Parathyroid adenoma (tissue), 2 donors: ENCODE measurements at regions not wholly inside any gene's neighbourhood (a gene's known extent, or its start where the extent isn't known, plus 50 kb on each side); places are given as distances from the start of the nearest gene placed in this dataset.

ENCODE experiments used
- H2AFZ ChIP-seq: fragments of 300-600 bp; sonication (generic); one replicate; pipeline ENCODE4 v1.7.0; 2017; ENCODE audit warnings: antibody characterized with exemption, mild to moderate bottlenecking
- H3K27ac ChIP-seq: fragments of 300-600 bp; sonication (generic); one replicate; pipeline ENCODE4 v1.7.0; 2017
- H3K27me3 ChIP-seq: fragments of 300-600 bp; sonication (generic); one replicate; pipeline ENCODE4 v1.7.0; 2017; ENCODE audit warnings: low read length; ENCODE audit not compliant: control insufficient read depth, insufficient read depth
- H3K36me3 ChIP-seq: fragments of 300-600 bp; sonication (generic); one replicate; pipeline ENCODE4 v1.7.0; 2017; ENCODE audit warnings: low read length; ENCODE audit not compliant: control insufficient read depth, insufficient read depth
- H3K4me1 ChIP-seq: fragments of 300-600 bp; sonication (generic); one replicate; pipeline ENCODE4 v1.7.0; 2017; ENCODE audit warnings: control low read depth
- H3K4me2 ChIP-seq: fragments of 300-600 bp; sonication (generic); one replicate; pipeline ENCODE4 v1.7.0; 2017; ENCODE audit warnings: low read length
- H3K4me3 ChIP-seq: fragments of 300-600 bp; sonication (generic); one replicate; pipeline ENCODE4 v1.7.0; 2017; ENCODE audit warnings: low read depth, low read length
- H3K79me2 ChIP-seq: fragments of 300-600 bp; sonication (generic); one replicate; pipeline ENCODE4 v1.7.0; 2017; ENCODE audit warnings: control low read depth
- H3K9ac ChIP-seq: fragments of 300-600 bp; sonication (generic); one replicate; pipeline ENCODE4 v1.7.0; 2017; ENCODE audit warnings: mild to moderate bottlenecking
- H3K9me3 ChIP-seq: fragments of 300-600 bp; sonication (generic); one replicate; pipeline ENCODE4 v1.7.0; 2017; ENCODE audit warnings: low read length; ENCODE audit not compliant: control insufficient read depth
- TF ChIP-seq, protein P1 (sequence below): fragments of 300-600 bp; sonication (generic); IDR thresholded peaks from one replicate; pipeline ENCODE4 v1.7.0; 2017; ENCODE audit warnings: antibody characterized with exemption, mild to moderate bottlenecking
- donor health status: primary hyperparathyroidism.

DNA sequence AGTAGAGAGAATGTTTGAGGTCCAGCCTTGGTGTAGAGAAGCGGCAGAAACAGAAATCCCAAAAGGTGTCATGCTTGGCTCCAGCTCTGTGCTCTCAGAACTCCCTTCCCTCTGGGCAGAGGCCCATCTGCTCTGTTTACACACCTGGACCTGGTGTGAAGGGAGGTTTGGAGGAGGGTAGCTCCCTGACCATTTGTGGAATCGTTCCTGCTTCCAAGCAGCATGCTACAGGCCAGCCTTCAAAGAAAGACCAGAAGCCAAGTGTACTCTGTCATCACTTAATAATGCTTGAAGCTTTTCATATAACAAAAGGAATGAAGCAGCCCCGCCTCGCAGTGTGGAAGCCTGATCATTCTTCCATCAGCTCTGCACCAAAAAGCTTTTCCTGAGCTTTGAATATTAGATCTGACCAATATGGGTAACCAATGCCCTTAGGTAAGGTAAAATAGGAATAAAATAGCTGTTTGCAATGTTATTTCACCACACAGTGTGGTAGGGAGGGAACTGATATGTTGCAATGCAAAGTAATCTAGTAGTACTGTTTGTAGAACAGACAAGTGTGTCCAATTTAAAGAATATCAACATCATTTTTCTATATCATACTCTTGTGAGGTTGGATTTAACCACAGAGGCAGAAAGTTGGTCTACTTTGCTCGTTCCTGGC, 63.3 kb downstream of the ZIC5 start:
- Histone ChIP-seq H3K27me3 (no peaks in the 10 kb centered on the region), H3K36me3 (no peaks in the 10 kb centered on the region), H3K4me2 (no peak overlapping the region), H3K27ac (no peak overlapping the region), H2AFZ (no peak overlapping the region), H3K9me3 (no peaks in the 10 kb centered on the region), H3K4me3 (no peak overlapping the region), H3K4me1 (no peaks in the 10 kb centered on the region), H3K9ac (no peak overlapping the region), H3K79me2 (no peaks in the 10 kb centered on the region)
- TF ChIP-seq, protein P1, sequence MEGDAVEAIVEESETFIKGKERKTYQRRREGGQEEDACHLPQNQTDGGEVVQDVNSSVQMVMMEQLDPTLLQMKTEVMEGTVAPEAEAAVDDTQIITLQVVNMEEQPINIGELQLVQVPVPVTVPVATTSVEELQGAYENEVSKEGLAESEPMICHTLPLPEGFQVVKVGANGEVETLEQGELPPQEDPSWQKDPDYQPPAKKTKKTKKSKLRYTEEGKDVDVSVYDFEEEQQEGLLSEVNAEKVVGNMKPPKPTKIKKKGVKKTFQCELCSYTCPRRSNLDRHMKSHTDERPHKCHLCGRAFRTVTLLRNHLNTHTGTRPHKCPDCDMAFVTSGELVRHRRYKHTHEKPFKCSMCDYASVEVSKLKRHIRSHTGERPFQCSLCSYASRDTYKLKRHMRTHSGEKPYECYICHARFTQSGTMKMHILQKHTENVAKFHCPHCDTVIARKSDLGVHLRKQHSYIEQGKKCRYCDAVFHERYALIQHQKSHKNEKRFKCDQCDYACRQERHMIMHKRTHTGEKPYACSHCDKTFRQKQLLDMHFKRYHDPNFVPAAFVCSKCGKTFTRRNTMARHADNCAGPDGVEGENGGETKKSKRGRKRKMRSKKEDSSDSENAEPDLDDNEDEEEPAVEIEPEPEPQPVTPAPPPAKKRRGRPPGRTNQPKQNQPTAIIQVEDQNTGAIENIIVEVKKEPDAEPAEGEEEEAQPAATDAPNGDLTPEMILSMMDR, result no peak

DNA sequence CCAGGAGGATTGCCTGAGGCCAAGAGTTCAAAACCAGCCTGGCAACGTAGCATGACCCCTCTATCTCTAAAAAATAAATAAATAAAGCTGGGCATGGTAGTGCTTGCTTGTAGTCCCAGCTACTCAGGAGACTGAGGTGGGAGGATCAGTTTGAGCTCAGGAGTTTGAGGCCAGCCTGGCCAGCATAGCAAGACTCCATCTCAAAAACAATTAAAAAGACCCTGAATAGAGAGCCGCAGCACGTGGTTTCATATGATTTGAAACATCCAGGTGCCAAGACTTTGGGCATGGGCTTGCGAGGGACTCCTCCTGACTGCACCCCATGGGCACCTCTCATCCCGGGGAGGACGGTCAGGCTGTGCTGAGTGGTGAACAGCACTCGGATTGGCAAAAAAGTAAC, 63.9 kb downstream of the ZIC5 start:
- no peak overlapping the region for H3K27ac ChIP-seq

DNA sequence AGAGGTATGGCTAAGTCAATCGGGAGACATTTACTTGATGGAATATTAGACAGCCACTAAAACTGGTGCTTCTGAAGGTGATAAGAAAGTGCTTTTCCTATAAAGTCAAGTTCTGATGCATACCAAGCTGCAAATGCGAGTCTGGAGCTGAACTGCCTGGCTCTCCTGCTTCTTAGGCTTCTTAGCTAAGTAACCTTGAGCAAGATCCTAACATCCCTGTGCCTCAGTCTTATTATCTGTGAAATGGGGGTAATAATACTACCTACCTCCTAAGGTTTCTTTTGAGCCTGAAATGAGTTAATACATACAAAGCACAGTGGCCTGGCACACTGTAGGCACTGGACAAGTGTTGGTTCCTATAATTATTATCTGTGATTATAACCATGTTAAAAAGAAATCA, 64.5 kb downstream of the ZIC5 start:
- Histone ChIP-seq H3K27me3 (no peaks in the 10 kb centered on the region), H3K9me3 (no peaks in the 10 kb centered on the region), H3K79me2 (no peaks in the 10 kb centered on the region), H3K36me3 (no peaks in the 10 kb centered on the region), H3K4me1 (no peaks in the 10 kb centered on the region), H3K9ac (no peak overlapping the region), H2AFZ (no peak overlapping the region), H3K27ac (no peak overlapping the region), H3K4me2 (no peak overlapping the region), H3K4me3 (no peak overlapping the region)
- TF ChIP-seq, protein P1, result no peak

More for the DNA sequence above, 63.9 kb downstream of the ZIC5 start:
- Histone ChIP-seq H3K4me1 (no peaks in the 10 kb centered on the region), H3K36me3 (no peaks in the 10 kb centered on the region), H3K27me3 (no peaks in the 10 kb centered on the region), H3K4me2 (no peak overlapping the region), H3K9ac (no peak overlapping the region), H3K9me3 (no peaks in the 10 kb centered on the region), H3K79me2 (no peaks in the 10 kb centered on the region), H3K4me3 (no peak overlapping the region), H2AFZ (no peak overlapping the region)
- TF ChIP-seq, protein P1, result no peak

- Histone ChIP-seq H3K9ac (no peak overlapping the region), H3K79me2 (no peaks in the 10 kb centered on the region), H3K4me1 (no peaks in the 10 kb centered on the region), H2AFZ (no peak overlapping the region), H3K9me3 (no peaks in the 10 kb centered on the region), H3K36me3 (no peaks in the 10 kb centered on the region), H3K27me3 (no peaks in the 10 kb centered on the region), H3K4me3 (no peak overlapping the region), H3K27ac (no peak overlapping the region), H3K4me2 (no peak overlapping the region)
- TF ChIP-seq, protein P1, result no peak
These were observed 65.8 kb downstream of the ZIC5 start for GRCh38 chr13:99905814-99906213.

GRCh38 chr13:99905224-99905623, 66.3 kb downstream of the ZIC5 start:
- no peak overlapping the region for H3K4me2 ChIP-seq
- no peak overlapping the region for H3K9ac ChIP-seq
- H3K27ac ChIP-seq, result no peak overlapping the region
- H3K36me3 ChIP-seq, result no peaks in the 10 kb centered on the region
- TF ChIP-seq, protein P1, result no peak
- H3K27me3 ChIP-seq, result no peaks in the 10 kb centered on the region
- H3K4me1 ChIP-seq, result no peaks in the 10 kb centered on the region
- no peaks in the 10 kb centered on the region for H3K79me2 ChIP-seq
- no peak overlapping the region for H2AFZ ChIP-seq
- no peaks in the 10 kb centered on the region for H3K9me3 ChIP-seq
- no peak overlapping the region for H3K4me3 ChIP-seq
